Left ventricle myocardium inferior (tissue), 1 donor: ENCODE measurements at regions not wholly inside any gene's neighbourhood (a gene's known extent, or its start where the extent isn't known, plus 50 kb on each side); places are given as distances from the start of the nearest gene placed in this dataset.

Source experiments
- DNase-seq: peaks from one replicate; pipeline ENCODE4 v3.0.0-alpha.2; 2020
- H3K27ac ChIP-seq: fragments of 200-600 bp; replicated peaks from 2 replicates; pipeline ENCODE4 v1.8.0; 2021
- H3K27me3 ChIP-seq: fragments of 200-600 bp; 2 replicates; pipeline ENCODE4 v1.8.0; 2021; ENCODE audit warnings: low read depth
- H3K36me3 ChIP-seq: fragments of 200-600 bp; 2 replicates; pipeline ENCODE4 v1.8.0; 2021
- H3K4me1 ChIP-seq: fragments of 200-600 bp; 2 replicates; pipeline ENCODE4 v1.8.0; 2021
- H3K4me3 ChIP-seq: fragments of 200-600 bp; 2 replicates; pipeline ENCODE4 v1.8.0; 2021; ENCODE audit warnings: mild to moderate bottlenecking, moderate library complexity
- H3K9me3 ChIP-seq: fragments of 200-600 bp; replicated peaks from 2 replicates; pipeline ENCODE4 v1.8.0; 2021
- intact Hi-C: fragments of 100-400 bp; cut with micrococcal nuclease; formaldehyde crosslinking; loops from one replicate; pipeline ENCODE4 v1.11.0; 2022
- TF ChIP-seq, protein P1 (sequence below): fragments of 200-600 bp; IDR thresholded peaks from 2 replicates; pipeline ENCODE4 v1.8.0; 2021; ENCODE audit warnings: antibody characterized with exemption, mild to moderate bottlenecking, borderline replicate concordance
- donor health status: DM: no; HTN: yes; CAD: no; lungs with severe emphysema.

DNA sequence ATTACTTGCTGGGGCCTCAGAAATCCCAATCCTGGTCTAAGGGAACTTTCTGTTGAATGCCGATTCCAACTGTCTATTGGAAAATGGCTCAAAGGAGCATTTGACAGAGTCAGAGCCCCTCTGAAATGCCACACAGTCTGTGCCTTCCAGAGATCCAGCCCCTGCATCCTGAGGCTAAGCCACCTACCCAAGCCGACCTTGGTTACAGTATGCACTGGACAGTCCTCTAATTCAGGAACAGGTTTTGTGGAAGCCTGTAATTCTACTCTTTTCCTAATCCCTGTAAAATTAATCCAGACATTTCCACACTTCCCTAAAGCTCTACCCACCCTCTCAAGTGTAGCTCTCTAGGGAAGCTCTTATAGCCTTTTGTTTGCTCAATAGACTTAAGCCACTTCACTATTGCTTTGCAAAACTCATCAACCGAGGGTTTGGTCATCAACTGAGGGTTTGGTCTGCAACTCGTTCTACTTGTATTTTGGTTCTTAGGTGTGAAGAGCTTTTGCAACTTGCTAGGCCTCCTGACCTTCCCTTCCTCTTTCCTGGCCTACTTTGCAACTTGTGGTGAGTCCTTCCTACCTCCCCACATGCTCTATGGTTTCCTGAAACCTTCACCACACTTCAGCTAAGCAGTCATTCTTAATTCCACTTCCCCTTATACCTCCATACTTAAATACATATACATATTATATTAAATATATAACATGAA is 364.8 kb downstream of the SFMBT2 start:
- H3K27me3 ChIP-seq = no peaks in the 10 kb centered on the region
- no peak overlapping the region for H3K27ac ChIP-seq
- no peak overlapping the region for H3K4me3 ChIP-seq
- no peaks in the 10 kb centered on the region for H3K36me3 ChIP-seq
- H3K4me1 ChIP-seq = no peaks in the 10 kb centered on the region
- intact Hi-C loops = no loop called here
- DNase-seq = no peak
- H3K9me3 ChIP-seq = no peaks in the 10 kb centered on the region
- TF ChIP-seq, protein P1, sequence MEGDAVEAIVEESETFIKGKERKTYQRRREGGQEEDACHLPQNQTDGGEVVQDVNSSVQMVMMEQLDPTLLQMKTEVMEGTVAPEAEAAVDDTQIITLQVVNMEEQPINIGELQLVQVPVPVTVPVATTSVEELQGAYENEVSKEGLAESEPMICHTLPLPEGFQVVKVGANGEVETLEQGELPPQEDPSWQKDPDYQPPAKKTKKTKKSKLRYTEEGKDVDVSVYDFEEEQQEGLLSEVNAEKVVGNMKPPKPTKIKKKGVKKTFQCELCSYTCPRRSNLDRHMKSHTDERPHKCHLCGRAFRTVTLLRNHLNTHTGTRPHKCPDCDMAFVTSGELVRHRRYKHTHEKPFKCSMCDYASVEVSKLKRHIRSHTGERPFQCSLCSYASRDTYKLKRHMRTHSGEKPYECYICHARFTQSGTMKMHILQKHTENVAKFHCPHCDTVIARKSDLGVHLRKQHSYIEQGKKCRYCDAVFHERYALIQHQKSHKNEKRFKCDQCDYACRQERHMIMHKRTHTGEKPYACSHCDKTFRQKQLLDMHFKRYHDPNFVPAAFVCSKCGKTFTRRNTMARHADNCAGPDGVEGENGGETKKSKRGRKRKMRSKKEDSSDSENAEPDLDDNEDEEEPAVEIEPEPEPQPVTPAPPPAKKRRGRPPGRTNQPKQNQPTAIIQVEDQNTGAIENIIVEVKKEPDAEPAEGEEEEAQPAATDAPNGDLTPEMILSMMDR = no peak

DNA sequence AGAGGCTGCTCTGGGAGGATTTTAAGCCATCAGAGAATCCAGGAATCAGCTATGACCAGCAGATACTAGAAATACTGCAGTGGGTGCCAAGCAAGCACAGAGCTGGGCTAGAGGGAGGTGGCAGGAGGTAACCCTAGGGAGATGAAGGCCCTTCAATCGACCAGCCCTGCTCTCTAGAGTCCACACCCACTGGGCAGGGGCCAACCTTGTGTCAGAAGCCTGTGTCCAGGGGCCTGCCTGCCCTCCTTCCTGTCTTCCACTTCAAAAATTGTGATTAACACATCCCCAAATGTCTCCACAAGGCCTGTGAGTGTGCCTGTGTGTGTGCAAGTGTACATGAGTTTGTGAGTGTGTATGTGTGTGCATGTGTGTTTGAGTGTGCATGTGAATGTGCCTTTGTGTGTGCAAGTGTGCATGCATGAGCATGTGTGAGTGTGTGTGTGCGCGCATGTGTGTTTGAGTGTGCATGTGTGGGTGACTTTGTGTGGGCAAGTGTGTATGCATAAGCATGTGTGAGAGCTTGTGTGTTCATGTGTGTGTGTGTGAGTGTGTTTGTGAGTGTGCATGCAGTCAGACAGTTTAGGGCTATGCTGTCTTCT is 367.7 kb downstream of the SFMBT2 start:
- Histone ChIP-seq H3K27me3 (no peaks in the 10 kb centered on the region), H3K4me1 (no peaks in the 10 kb centered on the region), H3K27ac (no peak overlapping the region), H3K4me3 (no peak overlapping the region), H3K9me3 (no peaks in the 10 kb centered on the region), H3K36me3 (no peaks in the 10 kb centered on the region)
- intact Hi-C loops = no loop called here
- TF ChIP-seq, protein P1 = no peak
- no peak for DNase-seq

DNA sequence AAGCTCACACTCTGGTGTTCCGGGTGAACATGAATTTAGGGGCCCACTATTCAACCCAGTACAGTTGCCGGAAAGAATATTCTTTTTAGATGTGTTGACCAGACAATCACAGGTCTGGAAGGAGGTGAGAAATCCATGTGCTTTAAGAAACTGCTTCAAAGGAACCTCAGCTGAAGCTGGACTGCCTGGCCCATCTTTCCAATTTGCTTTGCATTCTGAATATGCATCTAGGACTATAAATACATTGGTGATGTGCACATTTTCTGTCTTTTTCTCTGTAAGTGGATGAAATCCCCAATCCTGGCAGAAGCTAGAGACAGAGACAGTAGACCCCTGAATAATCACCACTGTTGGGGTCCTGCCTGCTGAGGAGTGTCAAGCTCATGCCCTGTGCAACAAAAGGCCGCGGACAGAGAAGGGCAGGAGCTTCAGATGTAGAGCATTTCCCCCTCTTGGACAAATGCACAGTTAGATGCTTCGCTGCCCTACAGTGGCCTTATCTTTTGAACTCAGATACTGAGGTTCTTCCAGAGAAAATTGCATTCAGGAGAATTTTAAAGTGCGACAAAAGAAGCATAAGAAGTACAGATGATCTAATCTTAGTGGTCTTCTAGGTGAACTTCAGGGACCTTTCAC is 368.3 kb downstream of the SFMBT2 start:
- no peak for DNase-seq
- Histone ChIP-seq H3K4me3 (no peak overlapping the region), H3K36me3 (no peaks in the 10 kb centered on the region), H3K27ac (no peak overlapping the region), H3K4me1 (no peaks in the 10 kb centered on the region), H3K27me3 (no peaks in the 10 kb centered on the region), H3K9me3 (no peaks in the 10 kb centered on the region)
- intact Hi-C loops = no loop called here
- TF ChIP-seq, protein P1 = no peak

DNA sequence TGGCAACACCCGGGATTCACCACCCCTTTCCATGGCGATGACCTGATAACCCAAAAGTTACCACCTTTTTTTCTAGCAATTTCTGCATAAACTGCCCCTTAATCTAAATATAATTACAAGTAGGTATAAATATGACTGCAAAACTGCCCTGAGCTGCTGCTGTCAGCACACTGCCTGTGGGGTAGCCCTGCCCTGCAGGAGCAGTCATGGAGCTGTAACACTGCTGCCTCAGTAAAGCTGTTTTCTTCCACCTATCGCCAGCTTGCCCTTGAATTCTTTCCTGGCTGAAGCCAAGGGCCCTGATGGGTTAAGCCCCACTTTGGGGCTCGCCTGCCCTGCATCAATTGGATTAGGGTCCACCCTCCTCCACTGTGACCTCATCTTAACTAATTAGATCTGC is 368.8 kb downstream of the SFMBT2 start:
- Histone ChIP-seq H3K9me3 (no peaks in the 10 kb centered on the region), H3K27me3 (no peaks in the 10 kb centered on the region), H3K4me3 (no peak overlapping the region), H3K27ac (no peak overlapping the region), H3K4me1 (no peaks in the 10 kb centered on the region), H3K36me3 (no peaks in the 10 kb centered on the region)
- TF ChIP-seq, protein P1 = no peak
- intact Hi-C loops = no loop called here
- no peak for DNase-seq

DNA sequence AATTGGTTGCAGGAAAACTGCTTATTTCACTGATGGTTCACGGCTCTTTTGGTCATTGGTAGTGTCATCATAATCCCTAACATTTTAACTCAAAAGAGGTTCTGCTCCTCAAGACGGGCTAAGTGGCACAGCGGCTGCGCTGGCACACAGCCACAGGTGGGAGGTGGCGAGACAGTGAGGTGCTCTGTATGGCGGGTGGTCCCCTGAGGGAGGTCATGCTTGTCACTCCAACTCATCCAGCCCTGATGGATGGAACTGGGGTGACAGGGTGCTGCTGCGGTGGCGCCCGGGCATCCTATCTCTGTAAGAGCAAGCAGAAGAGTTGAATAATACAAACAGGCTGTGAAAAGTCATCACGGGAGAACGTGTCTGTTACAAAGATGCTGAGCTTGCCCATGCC is 370.2 kb downstream of the SFMBT2 start:
- Histone ChIP-seq H3K4me1 (no peaks in the 10 kb centered on the region), H3K27ac (no peak overlapping the region), H3K36me3 (no peaks in the 10 kb centered on the region), H3K4me3 (no peak overlapping the region), H3K27me3 (no peaks in the 10 kb centered on the region), H3K9me3 (no peaks in the 10 kb centered on the region)
- intact Hi-C loops = no loop called here
- TF ChIP-seq, protein P1 = no peak
- no peak for DNase-seq
